T-helper 9 cell (primary cell): ENCODE measurements at regions not wholly inside any gene's neighbourhood (a gene's known extent, or its start where the extent isn't known, plus 50 kb on each side); places are given as distances from the start of the nearest gene placed in this dataset.

Experiments used
- DNase-seq: peaks from one replicate; pipeline ENCODE4 v3.0.0-alpha.2; 2020

GRCh38 chr18:67219821-67220220 is 296.7 kb downstream of the DSEL start:
- DNase-seq, result no peak

GRCh38 chr18:67218556-67218955 is 298.0 kb downstream of the DSEL start:
- no peak for DNase-seq

GRCh38 chr18:67217551-67218166 is 298.9 kb downstream of the DSEL start:
- DNase-seq, result peak; percentile 49

GRCh38 chr18:67216846-67217245 is 299.7 kb downstream of the DSEL start:
- no peak for DNase-seq

GRCh38 chr18:67215686-67216085 is 300.8 kb downstream of the DSEL start:
- no peak for DNase-seq

GRCh38 chr18:67211646-67212045 is 304.9 kb downstream of the DSEL start:
- no peak for DNase-seq

GRCh38 chr18:67200665-67201064 is 315.9 kb downstream of the DSEL start:
- no peak for DNase-seq

- DNase-seq, result no peak
Observed at GRCh38 chr18:67199993-67200617, 316.4 kb downstream of the DSEL start.

GRCh38 chr18:67194886-67195285 is 321.6 kb downstream of the DSEL start:
- no peak for DNase-seq

GRCh38 chr18:67192535-67192934 is 324.0 kb downstream of the DSEL start:
- no peak for DNase-seq

- no peak for DNase-seq
Observed at GRCh38 chr18:67183398-67183797, 333.1 kb downstream of the DSEL start.

GRCh38 chr18:67179726-67180125 is 336.8 kb downstream of the DSEL start:
- DNase-seq, result no peak

GRCh38 chr18:67159662-67160061 is 356.9 kb downstream of the DSEL start:
- DNase-seq, result no peak

GRCh38 chr18:67154979-67155378 is 361.5 kb downstream of the DSEL start:
- no peak for DNase-seq

GRCh38 chr18:67151366-67151765 is 365.2 kb downstream of the DSEL start:
- DNase-seq, result no peak

GRCh38 chr18:67145586-67146292 is 370.8 kb downstream of the DSEL start:
- DNase-seq, result no peak

- DNase-seq, result no peak
Observed at GRCh38 chr18:67144329-67144728, 372.2 kb downstream of the DSEL start.

GRCh38 chr18:67143028-67143427 is 373.5 kb downstream of the DSEL start:
- no peak for DNase-seq

GRCh38 chr18:67142604-67143003 is 373.9 kb downstream of the DSEL start:
- DNase-seq, result no peak

- DNase-seq, result no peak
Observed at GRCh38 chr18:67140495-67140894, 376.0 kb downstream of the DSEL start.

GRCh38 chr18:67139899-67140298 is 376.6 kb downstream of the DSEL start:
- no peak for DNase-seq

- no peak for DNase-seq
Observed at GRCh38 chr18:67135981-67136380, 380.5 kb downstream of the DSEL start.

GRCh38 chr18:67134911-67135310 is 381.6 kb downstream of the DSEL start:
- DNase-seq, result no peak

GRCh38 chr18:67133669-67134068 is 382.9 kb downstream of the DSEL start:
- DNase-seq, result no peak
